K562 (cell line): ENCODE measurements at regions not wholly inside any gene's neighbourhood (a gene's known extent, or its start where the extent isn't known, plus 50 kb on each side); places are given as distances from the start of the nearest gene placed in this dataset.

Experiments used
- ATAC-seq: fragments of 200-7000 bp; cut with Tn5 transposase; 3 replicates; pipeline ENCODE4 v1.9.1; 2020; ENCODE audit warnings: moderate library complexity
- BruUV-seq: library from RNA; stranded (reverse); fragments of 400-500 nt; replicated peaks from 2 replicates; lab custom pipeline; 2021; lab: Mats Ljungman, UMichigan
- CTCF ChIA-PET: fragments of 300-600 bp; formaldehyde crosslinking; extraction: SDS; loops from one replicate; lab custom pipeline; 2021; ENCODE audit warnings: low intra/inter-chr PET ratio; lab: Yijun Ruan, JAX
- POLR2A ChIA-PET: fragments of 300-600, 350-650 bp; sonication (Branson Sonifier 250); formaldehyde crosslinking; extraction: SDS; loops from one replicate; lab custom pipeline; 2021; ENCODE audit warnings: antibody characterized with exemption, inconsistent platforms; lab: Yijun Ruan, JAX
- DNase-seq, 4 experiments: peaks; one replicate each; pipeline versions ENCODE4 v3.0.0 to v3.0.0-alpha.2; 2011 to 2018; ENCODE audit warnings: low spot score in 3 of 4, mixed read lengths in 3 of 4; ENCODE audit errors: extremely low read depth in 1 of 4
- FAIRE-seq: peaks from 2 replicates; lab custom pipeline; 2011; peaks lifted over from hg19 to GRCh38; lab: Jason Lieb, UNC
- H2AFZ ChIP-seq: 2 replicates; pipeline ENCODE4 v1.6.0; 2011; ENCODE audit warnings: low read depth, low read length, control low read depth, inconsistent platforms
- H3K27ac ChIP-seq: fragments of 200-600 bp; 3 replicates; pipeline ENCODE4 v1.8.0; 2011; ENCODE audit warnings: low read depth, mild to moderate bottlenecking, control low read depth, inconsistent platforms, low read length, moderate library complexity, mixed read lengths; ENCODE audit errors: extremely low read depth
- H3K27me3 ChIP-seq, 2 experiments: fragments of 300-600 bp in 1 of 2; 2 replicates in 1 of 2; 3 replicates in 1 of 2; pipeline versions ENCODE4 v1.6.0 to v1.8.0; 2011; ENCODE audit warnings: inconsistent platforms in 2 of 2, low read length in 2 of 2, mild to moderate bottlenecking in 1 of 2, mixed read lengths in 1 of 2, moderate library complexity in 1 of 2; ENCODE audit not compliant: control insufficient read depth in 2 of 2, insufficient read depth in 2 of 2
- H3K36me3 ChIP-seq: fragments of 300-600 bp; 3 replicates; pipeline ENCODE4 v1.8.0; 2011; ENCODE audit warnings: mild to moderate bottlenecking, low read length, inconsistent platforms; ENCODE audit not compliant: control insufficient read depth, insufficient read depth
- H3K4me1 ChIP-seq, 2 experiments: fragments of 200-600 bp in 1 of 2; replicated peaks in 1 of 2; 2 replicates in 1 of 2; 3 replicates in 1 of 2; pipeline versions ENCODE4 v1.5.1 to v1.8.0; 2011; ENCODE audit warnings: inconsistent platforms in 2 of 2, low read length in 2 of 2, mild to moderate bottlenecking in 1 of 2, mixed read lengths in 1 of 2, moderate library complexity in 1 of 2; ENCODE audit not compliant: control insufficient read depth in 2 of 2, insufficient read depth in 2 of 2
- H3K4me2 ChIP-seq: 2 replicates; pipeline ENCODE4 v1.6.1; 2011; ENCODE audit warnings: low read length, control low read depth, inconsistent platforms, mixed read lengths; ENCODE audit not compliant: insufficient read depth
- H3K4me3 ChIP-seq: fragments of 200-600 bp; sonication (generic), shearing (Covaris generic); 2 replicates; pipeline ENCODE4 v1.5.1; 2016; ENCODE audit warnings: control low read depth, inconsistent platforms
- H3K79me2 ChIP-seq: fragments of 200-600 bp; 3 replicates; pipeline ENCODE4 v1.8.0; 2011; ENCODE audit warnings: low read length, inconsistent platforms; ENCODE audit not compliant: control insufficient read depth, insufficient read depth
- H3K9ac ChIP-seq, 2 experiments: 2 replicates each; pipeline versions ENCODE4 v1.6.0 to v1.6.1; 2011; ENCODE audit warnings: low read depth in 2 of 2, low read length in 2 of 2, control low read depth in 1 of 2, inconsistent platforms in 1 of 2, mild to moderate bottlenecking in 1 of 2, mixed read lengths in 1 of 2; ENCODE audit not compliant: insufficient read depth in 1 of 2
- H3K9me1 ChIP-seq: one replicate; pipeline ENCODE4 v1.6.0; 2011; ENCODE audit warnings: inconsistent platforms, mild to moderate bottlenecking, low read length, moderate library complexity; ENCODE audit not compliant: control insufficient read depth, insufficient read depth
- H3K9me3 ChIP-seq: replicated peaks from 2 replicates; pipeline ENCODE4 v1.5.1; 2011; ENCODE audit warnings: low read depth, low read length, inconsistent platforms; ENCODE audit not compliant: control insufficient read depth, insufficient read depth
- H4K20me1 ChIP-seq: replicated peaks from 2 replicates; pipeline ENCODE4 v1.6.1; 2011; ENCODE audit warnings: low read length, inconsistent platforms, mixed read lengths; ENCODE audit not compliant: control insufficient read depth, insufficient read depth
- ARID3A ChIP-seq: IDR thresholded peaks from 2 replicates; pipeline ENCODE4 v1.6.1; 2012; ENCODE audit warnings: low read depth, low read length, improper control_type of control experiment, borderline replicate concordance
- E2F1 ChIP-seq: sonication (generic); formaldehyde crosslinking; IDR thresholded peaks from 2 replicates; pipeline ENCODE4 v1.8.1; 2023; ENCODE audit warnings: mild to moderate bottlenecking, missing genetic modification reagents, moderate library complexity
- FOXK1 ChIP-seq: sonication (generic); formaldehyde crosslinking; IDR thresholded peaks from 2 replicates; pipeline ENCODE4 v1.8.0; 2022; ENCODE audit warnings: missing genetic modification reagents, mild to moderate bottlenecking, borderline replicate concordance
- GTF2A2 ChIP-seq: IDR thresholded peaks from 2 replicates; pipeline ENCODE4 v1.6.1; 2016; ENCODE audit warnings: mild to moderate bottlenecking, missing genetic modification characterization, missing compliant biosample characterization
- HCFC1 ChIP-seq: IDR thresholded peaks from 2 replicates; pipeline ENCODE4 v1.6.1; 2012; ENCODE audit warnings: low read depth, low read length, improper control_type of control experiment
- HNRNPK ChIP-seq: fragments of 200-400 bp; formaldehyde crosslinking; IDR thresholded peaks from one replicate; pipeline ENCODE4 v1.6.1; 2018; ENCODE audit warnings: mild to moderate bottlenecking, low read depth, low read length; ENCODE audit not compliant: poor library complexity, severe bottlenecking
- HOXB6 ChIP-seq: fragments of 250-450 bp; sonication (Bioruptor Pico); IDR thresholded peaks from 2 replicates; pipeline ENCODE4 v1.5.1; 2022; ENCODE audit warnings: mild to moderate bottlenecking, borderline replicate concordance
- NR3C1 ChIP-seq: sonication (generic); formaldehyde crosslinking; IDR thresholded peaks from 2 replicates; pipeline ENCODE4 v1.8.1; 2022; ENCODE audit warnings: missing genetic modification reagents
- PHF21A ChIP-seq: fragments of 450-650 bp; IDR thresholded peaks from 2 replicates; pipeline ENCODE4 v1.6.1; 2017; ENCODE audit warnings: low read depth, borderline replicate concordance
- PRDM10 ChIP-seq: fragments of 450-650 bp; IDR thresholded peaks from 2 replicates; pipeline ENCODE4 v1.6.1; 2018; ENCODE audit not compliant: partially characterized antibody
- PTBP1 ChIP-seq: fragments of 200-400 bp; formaldehyde crosslinking; IDR thresholded peaks from 2 replicates; pipeline ENCODE4 v1.6.1; 2017; ENCODE audit warnings: low read depth, low read length
- SNAPC5 ChIP-seq: fragments of 250-450 bp; sonication (Bioruptor Pico); IDR thresholded peaks from 2 replicates; pipeline ENCODE4 v1.8.0; 2021; ENCODE audit warnings: moderate library complexity, mild to moderate bottlenecking, inconsistent platforms
- ZNF12 ChIP-seq: sonication (generic); formaldehyde crosslinking; IDR thresholded peaks from 2 replicates; pipeline ENCODE4 v1.4.0; 2020; ENCODE audit warnings: mild to moderate bottlenecking, missing genetic modification reagents
- whole genome bisulfite sequencing: fragments of 100-300 bp; shearing (Covaris generic); methylation state at CpG from one replicate; pipeline ENCODE4 v1.1.6; 2016; ENCODE audit warnings: low coverage, mixed read lengths; ENCODE audit not compliant: insufficient coverage; ENCODE audit errors: missing lambda C conversion rate; 5-methylcytosine and 5-hydroxymethylcytosine counted together
- in situ Hi-C: fragments of 300-500 bp; cut with MboI; formaldehyde crosslinking; loops from 4 replicates; pipeline ENCODE4 v1.15.0; 2018; ENCODE audit warnings: inconsistent platforms, mixed read lengths
- intact Hi-C: fragments of 100-400 bp; cut with micrococcal nuclease; formaldehyde crosslinking; loops from 2 replicates; pipeline ENCODE4 v1.14.2; 2022

GRCh38 chr3:30285188-30286006, 321.0 kb upstream of the TGFBR2 start (continued):
- TF ChIP-seq HCFC1 (no peak), FOXK1 (CRISPR knock-in tag) (no peak), ARID3A (no peak), NR3C1 (CRISPR knock-in tag) (no peak), SNAPC5 (CRISPR knock-in tag) (no peak), PTBP1 (no peak)

- 0 out of 2 replicates have a peak, but pooled peaks cover 2% of the 10 kb centered on the region for H3K9me3 ChIP-seq
- no peaks in the 10 kb centered on the region for H3K79me2 ChIP-seq
- no peaks in the 10 kb centered on the region for H3K9me1 ChIP-seq
- H3K27ac ChIP-seq = no peak overlapping the region
- no peaks in the 10 kb centered on the region for H3K27me3 ChIP-seq
- ATAC-seq (no peak), FAIRE-seq (no peak), DNase-seq (no peak)
- CTCF ChIA-PET = no interaction called here
- in situ Hi-C loops (no loop called here), intact Hi-C loops (no loop called here)
- H3K36me3 ChIP-seq = no peaks in the 10 kb centered on the region
- H3K4me2 ChIP-seq = no peak overlapping the region
- no peak overlapping the region for H2AFZ ChIP-seq
- no peaks in the 10 kb centered on the region for H4K20me1 ChIP-seq
- 0% methylated on average over 1 of the region's 1 CpG for WGBS
- H3K4me3 ChIP-seq = no peak overlapping the region
- no peaks in the 10 kb centered on the region for H3K4me1 ChIP-seq
- no TSS peak for BruUV-seq
- POLR2A ChIA-PET = no interaction called here
- no peak overlapping the region for H3K9ac ChIP-seq
- TF ChIP-seq GTF2A2 (tag) = no peak
- no peak for TF ChIP-seq ZNF12
- no peak for TF ChIP-seq HOXB6 (CRISPR knock-in tag)
- TF ChIP-seq HNRNPK = no peak
- TF ChIP-seq PRDM10 = no peak
- no peak for TF ChIP-seq E2F1 (CRISPR knock-in tag)
- TF ChIP-seq PHF21A = no peak
Observed at GRCh38 chr3:30286007-30286669, 320.3 kb upstream of the TGFBR2 start.
